ENCODE measurements at regions not wholly inside any gene's neighbourhood (a gene's known extent, or its start where the extent isn't known, plus 50 kb on each side); places are given as distances from the start of the nearest gene placed in this dataset.

GRCh38 chr17:63277629-63278028, 168.5 kb downstream of the CYB561 start:
- no peaks in the 10 kb centered on the region for H3K36me3 ChIP-seq (ENCODE audit: insufficient read depth, low read length)
- TF ChIP-seq, protein P1, sequence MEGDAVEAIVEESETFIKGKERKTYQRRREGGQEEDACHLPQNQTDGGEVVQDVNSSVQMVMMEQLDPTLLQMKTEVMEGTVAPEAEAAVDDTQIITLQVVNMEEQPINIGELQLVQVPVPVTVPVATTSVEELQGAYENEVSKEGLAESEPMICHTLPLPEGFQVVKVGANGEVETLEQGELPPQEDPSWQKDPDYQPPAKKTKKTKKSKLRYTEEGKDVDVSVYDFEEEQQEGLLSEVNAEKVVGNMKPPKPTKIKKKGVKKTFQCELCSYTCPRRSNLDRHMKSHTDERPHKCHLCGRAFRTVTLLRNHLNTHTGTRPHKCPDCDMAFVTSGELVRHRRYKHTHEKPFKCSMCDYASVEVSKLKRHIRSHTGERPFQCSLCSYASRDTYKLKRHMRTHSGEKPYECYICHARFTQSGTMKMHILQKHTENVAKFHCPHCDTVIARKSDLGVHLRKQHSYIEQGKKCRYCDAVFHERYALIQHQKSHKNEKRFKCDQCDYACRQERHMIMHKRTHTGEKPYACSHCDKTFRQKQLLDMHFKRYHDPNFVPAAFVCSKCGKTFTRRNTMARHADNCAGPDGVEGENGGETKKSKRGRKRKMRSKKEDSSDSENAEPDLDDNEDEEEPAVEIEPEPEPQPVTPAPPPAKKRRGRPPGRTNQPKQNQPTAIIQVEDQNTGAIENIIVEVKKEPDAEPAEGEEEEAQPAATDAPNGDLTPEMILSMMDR (conservative IDR thresholded peaks at IDR 0.05; ENCODE audit: low read length) = no peak
- TF ChIP-seq EZH2phosphoT487 (IDR thresholded peaks at IDR 0.05; ENCODE audit: borderline replicate concordance) = no peak
- H3F3A ChIP-seq (ENCODE audit: low read depth) = no peaks in the 10 kb centered on the region
- H3K79me2 ChIP-seq (ENCODE audit: insufficient read depth, low read length) = no peaks in the 10 kb centered on the region
- no peak overlapping the region for H3K9ac ChIP-seq (ENCODE audit: low read depth, low read length, poor library complexity, severe bottlenecking)
- H2AFZ ChIP-seq (ENCODE audit: low read length) = no peak overlapping the region
- no peak overlapping the region for H3K4me2 ChIP-seq (ENCODE audit: low read depth, low read length, poor library complexity, severe bottlenecking)
- H3K4me3 ChIP-seq (ENCODE audit: low read length, poor library complexity, severe bottlenecking) = no peak overlapping the region
- H3K27me3 ChIP-seq (ENCODE audit: insufficient read depth, low read length, poor library complexity, severe bottlenecking) = no peaks in the 10 kb centered on the region
- no peaks in the 10 kb centered on the region for H3K9me3 ChIP-seq (ENCODE audit: insufficient read depth, low read depth, low read length)
- no peaks in the 10 kb centered on the region for H3K9me2 ChIP-seq (replicated peaks; ENCODE audit: low read depth, low read length)
- no peaks in the 10 kb centered on the region for H4K20me1 ChIP-seq (ENCODE audit: insufficient read depth, low read length, poor library complexity, severe bottlenecking)
- peaks cover 2% of the 10 kb centered on the region for H3K4me1 ChIP-seq (ENCODE audit: insufficient read depth, low read length, poor library complexity, severe bottlenecking)

DNA sequence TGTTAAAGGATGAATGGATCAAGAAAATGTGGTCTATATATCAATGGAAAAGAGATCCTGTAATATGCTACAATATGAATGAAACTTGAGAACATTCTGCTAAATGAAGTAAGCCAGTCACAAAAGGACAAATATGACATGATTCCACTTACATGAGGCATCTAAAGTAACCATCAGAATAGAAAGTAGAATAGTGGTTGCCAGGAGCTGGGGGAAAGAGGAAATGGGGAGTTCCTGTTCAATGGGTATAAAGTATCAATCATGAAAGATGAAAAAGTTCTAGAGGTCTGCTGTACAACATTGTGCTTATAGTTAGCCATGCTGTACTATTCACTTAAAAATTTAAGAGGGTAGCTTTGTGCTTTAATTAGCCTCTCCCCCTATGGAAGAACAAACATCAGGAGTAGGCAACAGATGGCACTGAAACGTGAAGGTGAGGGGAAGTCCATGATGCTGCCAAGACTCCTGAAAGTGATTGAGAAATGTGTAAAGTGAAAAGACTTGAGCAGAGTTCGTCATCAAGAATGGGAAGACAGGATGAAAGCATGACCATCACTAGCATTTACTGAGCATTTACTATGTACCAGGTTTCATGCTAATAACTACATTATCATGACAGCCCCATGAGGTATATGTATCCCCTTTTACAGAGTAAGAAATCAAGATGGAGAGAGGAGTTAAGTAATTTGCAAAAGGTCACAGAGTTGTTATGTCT, 167.2 kb downstream of the CYB561 start:
- no peak overlapping the region for H3K9ac ChIP-seq (ENCODE audit: low read depth, low read length, poor library complexity, severe bottlenecking)
- H3K79me2 ChIP-seq (ENCODE audit: insufficient read depth, low read length) = no peaks in the 10 kb centered on the region
- H3K9me3 ChIP-seq (ENCODE audit: insufficient read depth, low read depth, low read length) = no peaks in the 10 kb centered on the region
- no peaks in the 10 kb centered on the region for H3K36me3 ChIP-seq (ENCODE audit: insufficient read depth, low read length)
- H3K27me3 ChIP-seq (ENCODE audit: insufficient read depth, low read length, poor library complexity, severe bottlenecking) = no peaks in the 10 kb centered on the region
- no peaks in the 10 kb centered on the region for H3K9me2 ChIP-seq (replicated peaks; ENCODE audit: low read depth, low read length)
- H4K20me1 ChIP-seq (ENCODE audit: insufficient read depth, low read length, poor library complexity, severe bottlenecking) = no peaks in the 10 kb centered on the region
- H3F3A ChIP-seq (ENCODE audit: low read depth) = no peaks in the 10 kb centered on the region
- H3K4me3 ChIP-seq (ENCODE audit: low read length, poor library complexity, severe bottlenecking) = no peak overlapping the region
- H2AFZ ChIP-seq (ENCODE audit: low read length) = no peak overlapping the region
- TF ChIP-seq, protein P1 (conservative IDR thresholded peaks at IDR 0.05; ENCODE audit: low read length) = no peak
- no peak for TF ChIP-seq EZH2phosphoT487 (IDR thresholded peaks at IDR 0.05; ENCODE audit: borderline replicate concordance)
- H3K4me1 ChIP-seq (ENCODE audit: insufficient read depth, low read length, poor library complexity, severe bottlenecking) = peaks cover 2% of the 10 kb centered on the region
- no peak overlapping the region for H3K4me2 ChIP-seq (ENCODE audit: low read depth, low read length, poor library complexity, severe bottlenecking)

DNA sequence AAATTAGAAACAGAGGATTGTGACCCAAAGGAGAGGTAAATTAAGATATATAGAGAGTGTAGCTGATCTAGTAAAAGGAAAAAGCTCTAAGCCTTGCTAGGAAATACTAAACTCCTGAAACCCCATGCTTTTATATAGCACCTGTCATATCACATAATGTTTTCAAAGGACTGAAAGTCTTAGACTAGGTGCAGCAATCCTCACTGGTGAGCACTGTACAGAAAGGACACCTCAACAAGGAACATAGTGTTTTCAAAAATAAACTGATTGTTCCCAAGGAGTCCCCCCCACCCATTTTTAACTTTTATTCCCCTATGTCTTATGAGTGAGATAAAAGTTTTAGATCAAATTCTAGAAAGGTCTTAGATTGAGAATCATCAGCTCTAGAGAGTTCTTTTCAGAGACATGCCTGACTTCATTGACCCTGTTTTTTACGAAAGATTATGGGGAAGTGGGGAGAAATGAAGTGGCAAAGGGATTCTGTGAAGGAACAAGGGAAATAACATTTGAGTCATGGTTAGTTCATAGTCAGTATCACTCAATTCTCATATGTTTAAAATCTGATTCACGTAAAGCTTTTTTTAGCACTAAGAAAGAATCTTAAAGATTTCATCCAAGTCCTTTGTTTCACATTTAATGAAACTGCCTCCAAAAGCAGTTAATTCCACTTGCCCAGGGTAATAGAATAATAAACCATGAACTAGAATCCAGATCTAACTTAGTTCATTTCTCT, 166.4 kb downstream of the CYB561 start:
- Histone ChIP-seq H3K9me2 (replicated peaks; ENCODE audit: low read depth, low read length) (no peaks in the 10 kb centered on the region), H3K4me1 (ENCODE audit: insufficient read depth, low read length, poor library complexity, severe bottlenecking) (peaks cover 2% of the 10 kb centered on the region), H3K4me2 (ENCODE audit: low read depth, low read length, poor library complexity, severe bottlenecking) (no peak overlapping the region), H3F3A (ENCODE audit: low read depth) (no peaks in the 10 kb centered on the region), H2AFZ (ENCODE audit: low read length) (no peak overlapping the region), H3K9me3 (ENCODE audit: insufficient read depth, low read depth, low read length) (0 out of 2 replicates have a peak, but pooled peaks cover 4% of the 10 kb centered on the region), H3K27me3 (ENCODE audit: insufficient read depth, low read length, poor library complexity, severe bottlenecking) (no peaks in the 10 kb centered on the region), H3K36me3 (ENCODE audit: insufficient read depth, low read length) (no peaks in the 10 kb centered on the region), H3K9ac (ENCODE audit: low read depth, low read length, poor library complexity, severe bottlenecking) (no peak overlapping the region), H4K20me1 (ENCODE audit: insufficient read depth, low read length, poor library complexity, severe bottlenecking) (no peaks in the 10 kb centered on the region), H3K79me2 (ENCODE audit: insufficient read depth, low read length) (no peaks in the 10 kb centered on the region), H3K4me3 (ENCODE audit: low read length, poor library complexity, severe bottlenecking) (no peak overlapping the region)
- TF ChIP-seq, protein P1 (conservative IDR thresholded peaks at IDR 0.05; ENCODE audit: low read length) = no peak
- TF ChIP-seq EZH2phosphoT487 (IDR thresholded peaks at IDR 0.05; ENCODE audit: borderline replicate concordance) = no peak
